Right lobe of liver (tissue), 4 donors: ENCODE measurements at regions not wholly inside any gene's neighbourhood (a gene's known extent, or its start where the extent isn't known, plus 50 kb on each side); places are given as distances from the start of the nearest gene placed in this dataset.

Source experiments
- POLR2A ChIP-seq: fragments of 450-650 bp; IDR thresholded peaks from one replicate; pipeline ENCODE4 v1.6.1; 2017; ENCODE audit warnings: antibody characterized with exemption, mild to moderate bottlenecking
- TF ChIP-seq, protein P1 (sequence below), 4 donors: fragments of 200-600 bp in 3 of 4; fragments of 450-650 bp in 1 of 4; IDR thresholded peaks; one replicate each; pipeline versions ENCODE4 v1.5.1 to v1.8.0; 2016 to 2022; ENCODE audit warnings: antibody characterized with exemption in 4 of 4, mild to moderate bottlenecking in 2 of 4
- donor health status: DM: no; HTN: no; CAD: no.
- donor health status: DM: no; HTN: no; CAD: no.
- donor health status: DM: no; HTN: yes; CAD: no.

DNA sequence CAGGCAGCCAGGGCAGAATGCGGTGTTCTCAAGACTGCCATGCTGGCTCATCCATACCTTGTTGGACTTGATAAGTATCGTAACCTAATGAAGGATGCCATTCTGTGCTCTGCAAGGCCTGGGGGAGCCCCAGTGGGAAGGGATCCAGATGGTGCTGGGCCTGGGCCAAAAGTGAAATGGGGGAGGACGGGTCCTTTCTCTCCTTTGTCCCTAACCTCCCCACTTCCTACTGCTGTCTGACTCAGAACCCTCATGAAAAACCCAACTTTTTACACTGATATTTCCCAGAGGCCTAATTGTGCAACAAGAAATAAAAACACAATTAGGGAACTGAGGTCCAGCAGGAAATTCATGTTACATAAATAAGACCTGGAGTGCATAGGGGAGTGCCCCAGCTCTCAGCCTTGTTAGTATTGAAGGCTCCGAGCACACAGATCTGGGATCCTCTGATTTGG lies 193.7 kb upstream of the SVIL start:
- no peak for TF ChIP-seq POLR2A
- TF ChIP-seq, protein P1, sequence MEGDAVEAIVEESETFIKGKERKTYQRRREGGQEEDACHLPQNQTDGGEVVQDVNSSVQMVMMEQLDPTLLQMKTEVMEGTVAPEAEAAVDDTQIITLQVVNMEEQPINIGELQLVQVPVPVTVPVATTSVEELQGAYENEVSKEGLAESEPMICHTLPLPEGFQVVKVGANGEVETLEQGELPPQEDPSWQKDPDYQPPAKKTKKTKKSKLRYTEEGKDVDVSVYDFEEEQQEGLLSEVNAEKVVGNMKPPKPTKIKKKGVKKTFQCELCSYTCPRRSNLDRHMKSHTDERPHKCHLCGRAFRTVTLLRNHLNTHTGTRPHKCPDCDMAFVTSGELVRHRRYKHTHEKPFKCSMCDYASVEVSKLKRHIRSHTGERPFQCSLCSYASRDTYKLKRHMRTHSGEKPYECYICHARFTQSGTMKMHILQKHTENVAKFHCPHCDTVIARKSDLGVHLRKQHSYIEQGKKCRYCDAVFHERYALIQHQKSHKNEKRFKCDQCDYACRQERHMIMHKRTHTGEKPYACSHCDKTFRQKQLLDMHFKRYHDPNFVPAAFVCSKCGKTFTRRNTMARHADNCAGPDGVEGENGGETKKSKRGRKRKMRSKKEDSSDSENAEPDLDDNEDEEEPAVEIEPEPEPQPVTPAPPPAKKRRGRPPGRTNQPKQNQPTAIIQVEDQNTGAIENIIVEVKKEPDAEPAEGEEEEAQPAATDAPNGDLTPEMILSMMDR (IDR thresholded peaks at IDR 0.05) = no peak
